ENCODE measurements at regions not wholly inside any gene's neighbourhood (a gene's known extent, or its start where the extent isn't known, plus 50 kb on each side); places are given as distances from the start of the nearest gene placed in this dataset.

DNA sequence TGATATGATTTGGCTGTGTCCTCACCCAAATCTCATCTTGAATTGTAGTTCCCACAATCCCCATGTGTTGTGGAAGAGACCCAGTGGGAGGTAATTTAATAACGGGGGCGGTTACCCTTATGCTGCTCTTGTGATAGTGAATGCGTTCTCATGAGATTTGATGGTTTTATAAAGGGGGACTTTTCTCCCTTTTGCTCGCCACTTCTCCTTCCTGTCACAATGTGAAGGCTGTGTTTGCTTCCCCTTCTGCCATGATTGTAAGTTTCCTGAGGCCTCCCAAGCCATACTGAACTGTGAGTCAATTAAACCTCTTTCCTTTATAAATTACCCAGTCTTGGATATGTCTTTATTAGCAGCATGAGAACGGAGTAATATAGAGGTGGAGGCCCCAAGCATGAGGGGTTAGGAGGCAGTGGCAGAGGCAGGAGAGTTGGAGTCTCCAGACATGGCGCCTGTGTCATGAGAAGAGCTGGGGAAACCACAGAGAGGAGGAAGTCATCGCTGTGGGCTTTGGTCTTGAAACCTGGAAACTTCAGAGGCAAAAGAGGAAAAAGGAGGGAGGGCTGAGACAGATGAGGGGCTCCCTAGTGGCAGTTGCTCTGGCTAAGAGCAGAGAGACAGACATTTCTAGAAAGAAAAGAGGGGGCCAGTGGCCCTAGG is 107.8 kb upstream of the VEPH1 start:
- no peak for DNase-seq
- Histone ChIP-seq H3K4me3 (no peak overlapping the region), H3K9me3 (no peaks in the 10 kb centered on the region)

DNA sequence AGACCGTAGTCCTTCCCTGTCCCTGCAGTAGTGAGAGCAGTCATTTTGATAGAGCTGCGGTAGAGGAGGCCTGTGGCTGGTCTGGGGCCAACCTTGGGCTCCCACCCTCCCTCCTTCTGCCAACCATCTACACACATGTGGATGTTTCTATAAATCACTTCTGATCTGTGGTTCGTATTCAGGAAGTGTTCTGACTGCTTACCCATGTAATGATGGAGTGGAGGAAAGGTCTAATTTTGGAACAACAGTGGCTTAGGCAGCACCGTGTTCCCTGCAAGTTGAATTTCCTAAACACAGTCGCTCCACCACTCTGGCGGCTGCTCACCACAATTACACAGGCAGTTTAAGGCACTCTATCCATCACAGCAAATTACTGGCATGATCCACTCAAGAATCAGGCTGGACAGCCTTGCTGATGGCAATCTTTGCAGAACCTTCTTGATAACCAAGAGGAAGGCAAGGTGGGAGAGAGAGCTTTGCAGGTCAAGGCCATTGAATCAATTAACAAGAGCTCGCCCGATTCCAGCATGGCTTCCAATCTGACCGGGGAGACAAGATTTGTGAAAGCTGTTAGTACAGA is 104.7 kb upstream of the VEPH1 start:
- TF ChIP-seq, protein P1, sequence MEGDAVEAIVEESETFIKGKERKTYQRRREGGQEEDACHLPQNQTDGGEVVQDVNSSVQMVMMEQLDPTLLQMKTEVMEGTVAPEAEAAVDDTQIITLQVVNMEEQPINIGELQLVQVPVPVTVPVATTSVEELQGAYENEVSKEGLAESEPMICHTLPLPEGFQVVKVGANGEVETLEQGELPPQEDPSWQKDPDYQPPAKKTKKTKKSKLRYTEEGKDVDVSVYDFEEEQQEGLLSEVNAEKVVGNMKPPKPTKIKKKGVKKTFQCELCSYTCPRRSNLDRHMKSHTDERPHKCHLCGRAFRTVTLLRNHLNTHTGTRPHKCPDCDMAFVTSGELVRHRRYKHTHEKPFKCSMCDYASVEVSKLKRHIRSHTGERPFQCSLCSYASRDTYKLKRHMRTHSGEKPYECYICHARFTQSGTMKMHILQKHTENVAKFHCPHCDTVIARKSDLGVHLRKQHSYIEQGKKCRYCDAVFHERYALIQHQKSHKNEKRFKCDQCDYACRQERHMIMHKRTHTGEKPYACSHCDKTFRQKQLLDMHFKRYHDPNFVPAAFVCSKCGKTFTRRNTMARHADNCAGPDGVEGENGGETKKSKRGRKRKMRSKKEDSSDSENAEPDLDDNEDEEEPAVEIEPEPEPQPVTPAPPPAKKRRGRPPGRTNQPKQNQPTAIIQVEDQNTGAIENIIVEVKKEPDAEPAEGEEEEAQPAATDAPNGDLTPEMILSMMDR (IDR thresholded peaks at IDR 0.05) = no peak
- no peak for TF ChIP-seq POLR2A (IDR thresholded peaks at IDR 0.05)
- no peak overlapping the region for H3K4me3 ChIP-seq
- DNase-seq = no peak
- no peaks in the 10 kb centered on the region for H3K27me3 ChIP-seq
- no peaks in the 10 kb centered on the region for H3K36me3 ChIP-seq
- H3K27ac ChIP-seq = no peak overlapping the region
- no peaks in the 10 kb centered on the region for H3K4me1 ChIP-seq
- H3K9me3 ChIP-seq = no peaks in the 10 kb centered on the region

More for the DNA sequence above, 107.8 kb upstream of the VEPH1 start:
- Histone ChIP-seq H3K36me3 (no peaks in the 10 kb centered on the region), H3K27me3 (no peaks in the 10 kb centered on the region), H3K4me1 (no peaks in the 10 kb centered on the region), H3K27ac (no peak overlapping the region)
- TF ChIP-seq, protein P1 (IDR thresholded peaks at IDR 0.05) = no peak

DNA sequence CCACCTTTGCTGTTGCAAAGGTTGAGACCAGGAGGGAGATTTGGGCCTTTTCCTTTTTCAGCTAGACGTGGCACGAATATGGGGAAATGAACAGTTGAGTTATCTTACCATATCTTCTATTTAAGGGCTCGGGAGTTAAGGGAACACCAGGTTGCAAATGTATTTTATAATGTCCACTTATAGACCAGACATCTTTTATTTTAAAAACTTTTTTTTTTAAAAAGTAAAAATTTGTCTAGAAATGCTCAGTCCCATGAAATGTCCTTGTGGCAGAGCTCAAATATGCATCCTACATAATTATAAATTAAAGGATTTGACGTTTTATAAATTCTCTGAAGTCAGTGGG is 103.6 kb upstream of the VEPH1 start:
- no peak for TF ChIP-seq POLR2A (IDR thresholded peaks at IDR 0.05)
- TF ChIP-seq, protein P1 (IDR thresholded peaks at IDR 0.05) = no peak
- no peak for DNase-seq

DNA sequence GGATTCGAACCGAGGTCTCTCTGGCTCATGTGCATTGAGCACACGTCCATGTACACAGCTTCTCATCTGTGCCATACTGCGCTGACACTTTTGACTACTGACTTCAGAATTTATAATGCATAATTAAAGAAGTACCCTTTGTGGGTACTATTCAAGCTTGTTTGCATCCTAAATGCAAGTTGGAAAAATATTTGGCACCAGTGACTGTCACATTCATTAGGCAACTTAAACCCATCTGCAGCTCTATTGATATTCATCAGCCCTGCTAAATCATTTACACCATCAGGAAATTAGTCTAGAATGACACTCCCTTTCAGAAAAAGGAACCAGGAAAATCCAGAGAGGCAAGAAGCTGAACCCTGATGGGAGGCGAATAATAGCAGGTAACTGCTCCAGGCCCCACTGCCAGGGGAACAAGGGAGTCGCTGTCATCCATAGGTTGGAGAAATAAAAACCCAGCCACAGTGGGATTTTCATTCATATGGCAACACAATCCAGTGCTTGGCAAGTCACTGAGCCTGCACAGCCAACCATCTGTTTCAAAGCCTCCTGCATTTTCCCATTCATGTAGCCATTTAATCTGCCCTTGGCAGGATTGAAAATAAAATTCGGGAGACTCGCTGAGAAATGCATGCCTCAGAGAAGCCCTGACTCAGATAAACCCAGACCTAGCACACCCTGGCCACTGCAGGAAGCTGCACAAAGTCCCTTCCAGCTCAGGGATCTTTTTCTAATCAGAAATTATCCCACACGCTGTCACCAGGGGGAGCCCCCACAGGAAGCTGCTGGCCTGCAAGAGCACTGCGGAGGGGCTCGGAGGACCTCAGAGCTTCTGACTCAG is 103.0 kb upstream of the VEPH1 start:
- no peaks in the 10 kb centered on the region for H3K9me3 ChIP-seq
- no peaks in the 10 kb centered on the region for H3K36me3 ChIP-seq
- H3K27ac ChIP-seq = no peak overlapping the region
- DNase-seq = peak in 2 of 3 donors; percentile 25 to 74
- H3K4me1 ChIP-seq = no peaks in the 10 kb centered on the region
- H3K4me3 ChIP-seq = no peak overlapping the region
- no peaks in the 10 kb centered on the region for H3K27me3 ChIP-seq
- TF ChIP-seq, protein P1 (IDR thresholded peaks at IDR 0.05) = peak in 5 of 6 experiments; percentile 15 to 60 (median 50)
- no peak for TF ChIP-seq POLR2A (IDR thresholded peaks at IDR 0.05)

More for the DNA sequence above, 103.6 kb upstream of the VEPH1 start:
- H3K36me3 ChIP-seq = no peaks in the 10 kb centered on the region
- H3K4me1 ChIP-seq = no peaks in the 10 kb centered on the region
- no peaks in the 10 kb centered on the region for H3K27me3 ChIP-seq
- H3K27ac ChIP-seq = no peak overlapping the region
- H3K9me3 ChIP-seq = no peaks in the 10 kb centered on the region
- H3K4me3 ChIP-seq = no peak overlapping the region

DNA sequence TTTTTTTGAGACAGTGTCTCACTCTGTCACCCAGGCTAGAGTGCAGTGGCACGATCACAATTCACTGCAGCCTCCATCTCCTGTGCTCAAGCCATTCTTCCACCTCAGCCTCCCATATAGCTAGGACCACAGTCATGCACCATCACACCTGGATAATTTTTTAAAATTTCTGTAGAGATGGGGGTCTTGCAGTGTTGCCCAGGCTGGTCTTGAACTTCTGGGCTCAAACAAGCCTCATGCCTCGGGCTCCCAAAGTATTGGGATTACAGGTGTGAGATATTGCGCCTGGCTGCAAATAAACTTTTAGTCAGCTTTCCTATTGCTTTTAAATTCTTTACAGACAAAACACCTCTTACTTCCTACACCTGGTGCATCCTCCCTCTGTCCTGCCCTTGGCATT is 102.1 kb upstream of the VEPH1 start:
- Histone ChIP-seq H3K27ac (no peak overlapping the region), H3K4me3 (no peak overlapping the region), H3K9me3 (no peaks in the 10 kb centered on the region), H3K27me3 (no peaks in the 10 kb centered on the region), H3K36me3 (no peaks in the 10 kb centered on the region), H3K4me1 (no peaks in the 10 kb centered on the region)
- no peak for TF ChIP-seq POLR2A (IDR thresholded peaks at IDR 0.05)
- TF ChIP-seq, protein P1 (IDR thresholded peaks at IDR 0.05) = no peak
- DNase-seq = no peak

All from Peyer's patch (tissue), 4 donors.